ENCODE measurements at regions not wholly inside any gene's neighbourhood (a gene's known extent, or its start where the extent isn't known, plus 50 kb on each side); places are given as distances from the start of the nearest gene placed in this dataset.
A peak's percentile ranks its signal among the peaks of the same experiment; 100 is the strongest.
"Not testable (repeated sequence)": the region's sequence is repeated elsewhere in the genome, so short reads cannot be mapped to it uniquely, and the experiment has no call there.

DNA sequence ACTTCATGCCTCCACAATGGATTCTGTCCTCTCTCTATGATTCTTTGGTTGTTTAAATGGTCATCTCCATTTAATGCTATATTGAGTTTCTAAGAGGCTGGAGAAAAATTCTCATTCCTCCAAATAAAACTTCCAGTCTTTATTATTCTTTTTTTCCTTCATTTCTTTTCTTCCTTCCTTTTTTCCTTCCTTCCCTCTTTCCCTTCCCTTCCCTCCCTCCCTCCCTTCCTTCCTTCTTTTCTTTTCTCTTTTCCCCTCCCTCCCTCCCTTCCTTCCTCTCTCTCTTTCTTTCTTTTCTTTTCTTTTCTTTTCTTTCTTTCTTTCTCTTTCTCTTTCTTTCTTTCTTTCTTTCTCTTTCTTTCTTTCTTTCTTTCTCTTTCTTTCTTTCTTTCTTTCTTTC lies 386.1 kb upstream of the PROX1 start:
- DNase-seq: not testable (repeated sequence)

DNA sequence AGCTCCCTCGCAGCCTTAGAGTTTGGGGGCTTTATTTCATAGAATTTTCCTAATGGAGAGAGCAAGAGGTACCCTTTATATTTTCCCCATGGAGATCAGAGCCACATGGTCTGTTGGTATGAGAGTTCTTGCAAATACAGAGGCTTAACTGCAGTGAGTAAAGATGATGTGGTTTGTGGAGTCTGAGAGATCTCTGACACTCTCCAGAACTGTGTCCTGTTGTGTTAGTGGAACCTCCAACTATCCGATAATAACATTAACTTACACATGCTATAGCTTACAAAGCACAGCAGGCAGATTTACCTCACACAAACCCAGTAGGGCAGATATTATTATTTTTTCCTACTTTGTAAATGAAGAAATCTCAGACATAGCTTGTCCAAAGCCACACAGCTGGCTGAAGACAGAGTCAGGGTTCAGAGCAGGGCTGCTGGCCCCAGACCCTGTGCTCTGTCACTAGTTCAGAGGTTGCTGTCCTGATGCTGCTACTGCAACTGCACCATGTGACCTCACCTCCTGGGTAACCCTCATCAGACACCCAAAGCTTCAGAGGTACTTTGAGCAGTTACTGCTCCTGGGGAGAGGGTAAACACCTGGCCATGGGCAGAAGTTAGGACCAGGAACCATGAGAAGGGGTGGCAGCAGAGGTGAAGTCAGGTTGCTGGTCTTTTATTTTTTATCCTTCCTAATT lies 384.8 kb upstream of the PROX1 start:
- peak; percentile 40 for DNase-seq

GRCh38 chr1:213604477-213604876 lies 383.3 kb upstream of the PROX1 start:
- DNase-seq: no peak

DNA sequence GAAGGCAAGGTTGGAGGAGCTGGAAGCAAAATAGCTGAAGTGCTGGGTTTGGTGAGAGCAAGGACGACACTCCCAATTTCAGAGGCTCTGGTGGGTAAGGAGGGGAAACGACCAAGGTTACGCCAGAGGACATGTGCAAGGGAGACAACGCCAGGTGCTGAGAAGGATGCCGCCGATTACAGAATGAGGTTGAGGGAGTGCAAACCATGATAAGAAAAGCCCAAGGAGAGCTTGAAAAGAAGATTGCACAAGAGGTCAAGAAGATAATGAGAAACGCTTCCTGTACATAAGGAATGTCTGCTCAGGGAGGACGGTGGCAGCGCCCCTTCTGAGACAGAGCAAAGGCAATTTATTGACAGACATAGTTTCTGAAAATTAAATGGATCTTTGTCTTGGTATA lies 382.0 kb upstream of the PROX1 start:
- no peak for DNase-seq

GRCh38 chr1:213606252-213606820 lies 381.4 kb upstream of the PROX1 start:
- peak; percentile 44 for DNase-seq

DNA sequence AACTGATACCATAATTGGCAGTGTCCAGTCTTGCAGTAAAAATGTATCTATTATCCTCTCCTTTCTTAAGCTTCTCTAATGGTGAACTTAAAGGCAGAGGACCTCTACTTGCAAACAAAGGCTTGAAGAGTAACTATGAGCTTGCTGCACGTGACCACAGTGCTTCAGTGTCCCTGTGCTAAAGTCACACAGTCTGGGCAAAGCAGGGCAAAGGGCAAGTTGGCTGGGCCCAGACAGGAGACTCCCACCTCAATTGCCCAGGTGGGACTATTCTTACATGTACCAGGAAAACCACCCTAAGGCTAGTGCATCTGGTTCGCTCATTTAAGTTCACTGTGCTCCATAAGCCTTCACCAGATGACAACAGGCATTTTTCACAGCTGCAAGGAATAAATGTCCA lies 374.2 kb upstream of the PROX1 start:
- DNase-seq: no peak

- no peak for DNase-seq
Observed at GRCh38 chr1:213615226-213615916, 372.4 kb upstream of the PROX1 start.

- no peak for DNase-seq
Observed at GRCh38 chr1:213617133-213617532, 370.6 kb upstream of the PROX1 start.

DNA sequence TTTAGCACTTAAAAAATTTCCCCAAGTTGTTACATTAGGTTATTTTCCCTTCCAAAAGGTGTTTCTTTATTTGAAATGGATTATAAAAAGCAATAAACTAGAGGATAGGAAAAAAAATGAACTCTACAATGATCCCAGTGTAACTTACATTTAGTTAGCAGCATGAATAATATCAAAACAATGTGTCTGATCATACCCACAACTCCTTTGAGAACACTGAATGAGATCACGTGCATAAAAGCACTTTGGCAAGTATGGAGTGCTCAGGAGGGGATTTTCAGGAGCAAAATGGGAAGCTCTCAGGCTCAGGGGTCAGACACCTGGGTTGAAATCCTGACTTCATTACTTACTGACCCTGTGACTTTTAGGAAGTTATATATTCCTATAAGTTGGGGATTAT lies 369.7 kb upstream of the PROX1 start:
- DNase-seq: no peak

- no peak for DNase-seq
Observed at GRCh38 chr1:213619026-213619425, 368.7 kb upstream of the PROX1 start.

GRCh38 chr1:213621077-213621476 lies 366.7 kb upstream of the PROX1 start:
- no peak for DNase-seq

DNA sequence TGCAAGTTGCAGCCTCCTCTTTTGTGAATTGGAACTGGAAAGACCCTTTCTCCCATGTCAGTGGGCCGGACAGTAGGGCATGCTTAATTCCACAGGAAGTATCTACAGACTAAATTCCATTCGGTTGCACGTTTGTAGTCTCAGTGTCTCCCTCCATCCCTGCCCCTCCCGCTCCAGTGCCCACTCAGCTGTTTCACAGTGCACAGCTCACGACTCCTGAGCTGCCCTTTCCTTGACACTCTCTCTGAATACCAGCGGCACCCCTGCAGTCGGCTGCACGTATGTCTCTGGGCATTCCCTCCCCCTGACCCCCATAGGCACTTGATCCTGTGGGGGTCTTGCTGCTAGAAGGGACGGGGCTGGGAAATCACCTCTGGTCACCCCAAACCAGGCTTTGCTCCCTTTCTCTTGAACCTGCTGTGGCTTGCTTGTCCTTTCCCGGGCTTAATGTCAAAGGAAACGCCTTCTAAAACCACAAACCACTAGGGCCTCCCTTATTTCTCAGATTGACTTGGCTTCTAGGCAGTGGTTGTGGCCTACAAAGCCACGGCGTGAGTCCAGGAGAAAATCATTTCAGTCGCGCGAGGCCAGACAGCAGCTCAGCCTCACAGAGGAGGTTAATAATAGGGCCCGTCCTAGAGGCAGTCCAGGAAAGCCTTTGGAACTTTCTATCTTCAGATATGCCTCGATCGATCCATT lies 365.3 kb upstream of the PROX1 start:
- no peak for DNase-seq

DNA sequence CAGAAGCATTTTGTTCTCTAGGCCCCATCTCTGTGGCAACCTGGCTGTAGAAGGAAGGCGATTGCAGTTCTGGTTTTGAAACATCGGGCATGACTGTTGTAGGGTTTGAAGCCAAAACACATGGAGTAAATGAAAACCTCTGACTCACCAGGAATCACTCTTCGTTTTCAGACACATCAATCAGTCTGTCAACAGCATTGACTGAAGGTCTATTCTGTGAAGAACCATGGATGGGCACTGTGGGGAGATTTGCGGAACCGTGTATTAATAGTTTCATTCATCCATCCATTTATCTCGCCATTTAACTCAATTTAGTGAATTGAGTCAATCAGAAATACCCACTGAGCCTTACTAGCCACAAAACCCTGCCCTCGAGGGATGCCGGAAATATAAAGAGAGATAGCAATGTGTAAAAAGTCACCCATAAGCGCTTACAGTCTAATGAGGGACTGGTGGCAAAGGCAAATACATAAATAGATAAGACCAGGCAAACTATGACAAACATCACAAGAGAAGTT lies 364.6 kb upstream of the PROX1 start:
- no peak for DNase-seq

DNA sequence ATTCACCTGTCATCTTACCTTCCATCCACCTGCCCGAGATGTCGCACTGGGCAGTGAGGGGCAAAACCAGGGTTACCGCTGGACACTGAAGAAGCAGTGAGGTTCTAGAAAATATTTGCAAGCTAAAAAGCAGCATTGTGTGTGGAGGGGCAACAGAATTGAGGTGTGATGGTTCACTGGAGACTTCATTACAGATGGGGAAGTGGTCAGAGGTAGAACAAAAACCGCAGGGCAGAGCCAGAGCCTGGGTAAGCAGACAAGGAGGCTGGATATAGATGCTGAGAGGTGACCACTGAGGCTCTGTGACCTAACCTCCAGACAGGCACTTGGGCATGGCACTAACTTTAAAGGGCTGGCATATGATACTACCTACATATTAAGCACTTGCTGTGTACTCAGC lies 363.9 kb upstream of the PROX1 start:
- DNase-seq: no peak

DNA sequence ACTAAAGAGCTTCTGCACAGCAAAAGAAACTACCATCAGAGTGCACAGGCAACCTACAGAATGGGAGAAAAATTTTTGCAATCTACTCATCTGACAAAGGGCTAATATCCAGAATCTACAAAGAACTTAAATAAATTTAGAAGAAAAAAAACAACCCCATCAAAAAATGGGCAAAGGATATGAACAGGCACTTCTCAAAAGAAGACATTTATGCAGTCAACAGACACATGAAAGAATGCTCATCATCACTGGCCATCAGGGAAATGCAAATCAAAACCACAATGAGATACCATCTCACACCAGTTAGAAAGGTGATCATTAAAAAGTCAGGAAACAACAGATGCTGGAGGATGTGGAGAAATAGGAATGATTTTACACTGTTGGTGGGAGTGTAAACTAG lies 351.0 kb upstream of the PROX1 start:
- not testable (repeated sequence) for DNase-seq

DNA sequence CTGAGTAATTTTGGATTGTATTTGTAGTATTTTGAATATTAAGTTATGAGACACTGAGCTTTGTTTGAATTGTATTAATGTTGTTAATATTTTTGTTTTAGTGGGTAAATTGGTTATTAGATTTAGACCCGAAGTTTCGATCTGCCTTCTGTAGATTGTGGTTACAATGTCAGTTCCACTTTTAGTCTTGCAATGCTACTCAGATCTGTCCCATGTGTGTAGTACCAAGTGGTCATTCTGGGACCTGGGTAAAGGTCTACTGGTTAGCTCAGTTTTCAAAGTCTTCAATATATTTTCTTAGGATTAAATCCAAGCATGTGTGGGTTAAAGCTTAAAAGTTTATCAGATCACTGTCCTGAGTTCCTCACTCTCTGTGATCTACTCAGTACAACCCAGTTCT lies 346.5 kb upstream of the PROX1 start:
- no peak for DNase-seq

GRCh38 chr1:213643360-213643759 lies 344.4 kb upstream of the PROX1 start:
- DNase-seq: no peak

DNA sequence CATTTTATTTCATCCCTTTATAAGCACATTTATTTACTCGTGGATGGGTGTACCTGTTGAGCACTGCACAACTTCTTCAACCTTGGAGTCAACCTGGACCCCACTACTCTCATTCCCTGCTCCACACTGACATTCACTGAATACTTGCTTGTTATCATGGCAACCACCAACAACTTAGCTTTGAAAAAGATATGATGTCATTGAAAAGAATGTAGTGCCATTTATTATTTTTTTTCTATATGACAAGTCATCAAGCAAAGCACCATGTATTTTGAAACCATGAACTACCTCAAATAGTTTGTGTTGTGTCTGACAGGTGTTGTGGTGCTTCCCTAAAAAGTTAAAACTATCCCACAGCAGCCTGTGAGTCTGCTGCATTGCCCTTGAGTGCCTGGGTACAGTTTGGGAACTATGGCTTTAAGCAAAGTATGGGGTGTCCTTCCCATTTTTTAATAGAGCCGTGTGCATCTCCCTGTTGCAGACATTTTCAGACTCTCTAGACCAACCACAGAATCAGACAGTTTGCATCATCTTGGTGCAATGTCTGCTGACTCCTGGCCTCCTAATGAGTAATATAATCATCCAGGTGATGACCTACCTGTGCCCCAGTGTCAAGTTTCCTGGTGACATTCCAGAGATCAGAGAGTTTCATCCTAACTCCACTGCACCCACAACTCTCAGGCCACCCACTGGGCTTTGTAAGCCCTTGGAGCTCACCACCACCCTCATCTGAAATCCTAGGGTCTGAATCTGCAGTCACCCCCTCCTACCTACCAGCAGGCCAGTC lies 339.7 kb upstream of the PROX1 start:
- no peak for DNase-seq

DNA sequence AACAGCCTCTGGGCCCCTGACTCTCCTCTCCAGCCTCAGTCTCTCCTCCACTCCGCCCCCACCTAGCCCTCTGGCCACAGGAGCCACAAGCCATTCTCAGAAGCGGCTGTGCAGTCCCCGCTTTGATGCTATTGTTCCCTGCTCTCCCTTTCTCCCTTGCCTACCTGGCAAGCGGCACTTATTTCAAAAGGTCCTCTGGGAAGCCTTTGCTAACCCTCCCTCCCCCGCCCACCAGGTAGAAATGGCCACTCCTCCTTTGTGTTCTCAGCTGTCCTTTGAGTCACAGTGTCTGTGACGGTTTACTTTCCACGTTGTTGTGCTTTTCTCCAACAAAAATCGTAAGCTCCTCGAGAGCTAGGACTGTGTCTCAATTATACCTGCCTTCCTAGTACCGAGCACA lies 338.4 kb upstream of the PROX1 start:
- DNase-seq: peak; percentile 22

- DNase-seq: no peak
Observed at GRCh38 chr1:213650603-213651002, 337.2 kb upstream of the PROX1 start.

DNA sequence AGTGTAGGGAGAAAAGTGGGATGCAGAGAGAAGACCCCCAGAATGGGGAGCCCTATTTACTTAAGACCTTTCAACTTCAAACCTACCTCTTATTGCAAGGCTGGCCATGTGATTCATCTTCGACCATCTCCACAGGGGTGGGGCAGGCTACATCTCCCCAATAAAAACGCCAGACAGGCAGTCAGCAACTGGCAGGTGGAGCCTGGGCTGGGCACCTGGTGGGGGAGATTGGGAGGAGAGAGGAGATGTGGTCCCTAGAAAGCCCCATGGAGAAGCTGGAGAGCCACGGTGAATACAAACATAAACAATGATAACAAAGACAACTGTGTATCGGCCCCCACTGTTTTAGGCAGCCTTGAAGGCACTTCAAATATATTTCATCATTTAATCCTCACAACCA lies 336.7 kb upstream of the PROX1 start:
- DNase-seq: no peak

- no peak for DNase-seq
Observed at GRCh38 chr1:213652109-213652508, 335.7 kb upstream of the PROX1 start.

DNA sequence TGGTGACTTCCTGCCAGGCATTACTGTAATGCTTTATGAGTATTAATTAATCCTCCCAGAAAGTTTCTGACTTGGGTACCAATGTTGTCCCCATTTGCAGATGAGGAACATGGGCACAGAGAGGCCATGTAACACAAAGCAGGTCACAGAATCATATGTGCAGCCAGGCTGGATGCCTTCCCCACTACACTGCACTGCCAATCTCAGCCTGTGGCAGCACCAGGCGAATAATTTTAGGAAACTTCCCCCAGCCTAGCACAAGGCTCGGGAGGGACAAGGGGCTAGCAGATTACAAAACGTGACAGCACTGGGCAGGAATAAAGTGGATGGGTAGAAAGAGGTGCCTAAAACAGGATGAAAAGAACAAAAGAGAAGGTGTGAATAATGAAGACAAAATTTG lies 331.7 kb upstream of the PROX1 start:
- no peak for DNase-seq
